A673 (cell line): ENCODE measurements at regions not wholly inside any gene's neighbourhood (a gene's known extent, or its start where the extent isn't known, plus 50 kb on each side); places are given as distances from the start of the nearest gene placed in this dataset.

Experiments
- CTCF ChIP-seq: fragments of 300-800, 200-600 bp; sonication (generic); conservative IDR thresholded peaks from 2 replicates; pipeline ENCODE4 v1.5.1; 2017; ENCODE audit warnings: low read depth, mild to moderate bottlenecking, antibody characterized with exemption, low read length, moderate library complexity, mixed read lengths
- EZH2 ChIP-seq: fragments of 200-600 bp; sonication (generic); IDR thresholded peaks from 2 replicates; pipeline ENCODE4 v1.6.1; 2017; ENCODE audit warnings: borderline replicate concordance, low read depth, mild to moderate bottlenecking, mixed read lengths, antibody characterized with exemption, low read length; ENCODE audit not compliant: poor library complexity, severe bottlenecking

DNA sequence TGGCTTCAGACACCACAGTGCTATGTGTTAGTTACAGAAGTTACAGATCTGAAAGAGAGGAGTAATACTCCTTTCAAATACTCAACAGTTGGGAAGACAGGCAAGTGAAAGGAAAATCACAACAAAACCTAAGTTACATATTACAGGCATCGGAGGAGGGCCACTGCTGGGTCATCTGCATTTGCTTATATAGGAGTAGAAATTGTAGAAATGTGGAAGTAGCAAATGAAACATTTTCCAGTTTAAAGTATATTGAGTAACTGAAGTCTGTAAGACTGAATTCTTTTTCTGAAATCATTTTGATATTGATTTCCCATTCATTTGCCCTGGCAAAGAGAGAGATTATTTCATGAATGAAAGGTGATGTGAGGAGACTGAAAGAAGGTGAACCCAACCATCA lies 201.7 kb downstream of the SPRY1 start:
- TF ChIP-seq CTCF, result no peak
- no peak for TF ChIP-seq EZH2
